Right lobe of liver (tissue), 4 donors: ENCODE measurements at regions not wholly inside any gene's neighbourhood (a gene's known extent, or its start where the extent isn't known, plus 50 kb on each side); places are given as distances from the start of the nearest gene placed in this dataset.

Experiments used
- POLR2A ChIP-seq: fragments of 450-650 bp; IDR thresholded peaks from one replicate; pipeline ENCODE4 v1.6.1; 2017; ENCODE audit warnings: antibody characterized with exemption, mild to moderate bottlenecking
- TF ChIP-seq, protein P1 (sequence below), 4 donors: fragments of 200-600 bp in 3 of 4; fragments of 450-650 bp in 1 of 4; IDR thresholded peaks; one replicate each; pipeline versions ENCODE4 v1.5.1 to v1.8.0; 2016 to 2022; ENCODE audit warnings: antibody characterized with exemption in 4 of 4, mild to moderate bottlenecking in 2 of 4
- donor health status: DM: no; HTN: no; CAD: no.
- donor health status: DM: no; HTN: no; CAD: no.
- donor health status: DM: no; HTN: yes; CAD: no.

DNA sequence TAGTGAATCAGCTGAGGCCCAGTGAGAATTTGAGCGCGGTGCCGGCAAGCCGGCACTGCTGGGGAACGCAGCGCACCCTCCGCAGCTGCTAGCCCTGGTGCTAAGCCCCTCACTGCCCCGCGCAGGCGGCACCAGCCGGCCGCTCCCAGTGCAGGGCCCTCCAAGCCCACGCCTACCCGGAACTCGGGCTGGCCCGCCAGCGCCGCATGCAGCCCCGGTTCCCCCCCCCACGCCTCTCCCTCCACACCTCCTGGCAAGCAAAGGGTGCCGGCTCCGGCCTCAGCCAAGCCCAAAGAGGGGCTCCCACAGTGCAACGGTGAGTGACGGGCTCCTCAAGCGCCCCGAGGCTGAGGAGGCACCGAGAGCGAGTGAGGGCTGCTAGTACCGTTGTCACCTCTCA is 54.5 kb upstream of the VASH1 start:
- TF ChIP-seq, protein P1, sequence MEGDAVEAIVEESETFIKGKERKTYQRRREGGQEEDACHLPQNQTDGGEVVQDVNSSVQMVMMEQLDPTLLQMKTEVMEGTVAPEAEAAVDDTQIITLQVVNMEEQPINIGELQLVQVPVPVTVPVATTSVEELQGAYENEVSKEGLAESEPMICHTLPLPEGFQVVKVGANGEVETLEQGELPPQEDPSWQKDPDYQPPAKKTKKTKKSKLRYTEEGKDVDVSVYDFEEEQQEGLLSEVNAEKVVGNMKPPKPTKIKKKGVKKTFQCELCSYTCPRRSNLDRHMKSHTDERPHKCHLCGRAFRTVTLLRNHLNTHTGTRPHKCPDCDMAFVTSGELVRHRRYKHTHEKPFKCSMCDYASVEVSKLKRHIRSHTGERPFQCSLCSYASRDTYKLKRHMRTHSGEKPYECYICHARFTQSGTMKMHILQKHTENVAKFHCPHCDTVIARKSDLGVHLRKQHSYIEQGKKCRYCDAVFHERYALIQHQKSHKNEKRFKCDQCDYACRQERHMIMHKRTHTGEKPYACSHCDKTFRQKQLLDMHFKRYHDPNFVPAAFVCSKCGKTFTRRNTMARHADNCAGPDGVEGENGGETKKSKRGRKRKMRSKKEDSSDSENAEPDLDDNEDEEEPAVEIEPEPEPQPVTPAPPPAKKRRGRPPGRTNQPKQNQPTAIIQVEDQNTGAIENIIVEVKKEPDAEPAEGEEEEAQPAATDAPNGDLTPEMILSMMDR (IDR thresholded peaks at IDR 0.05): no peak
- TF ChIP-seq POLR2A: no peak
